B cell (primary cell): ENCODE measurements at regions not wholly inside any gene's neighbourhood (a gene's known extent, or its start where the extent isn't known, plus 50 kb on each side); places are given as distances from the start of the nearest gene placed in this dataset.
"Not testable (repeated sequence)": the region's sequence is repeated elsewhere in the genome, so short reads cannot be mapped to it uniquely, and the experiment has no call there.

Experiments used
- ATAC-seq: fragments of 200-7000 bp; cut with Tn5 transposase; one replicate; pipeline ENCODE4 v1.10.0; 2021; ENCODE audit warnings: low read depth, mild to moderate bottlenecking, moderate number of reproducible peaks, moderate library complexity
- CTCF ChIA-PET: fragments of 350-600 bp; sonication (Branson Sonifier 250); formaldehyde crosslinking; loops from one replicate; lab custom pipeline; 2021; ENCODE audit warnings: antibody characterized with exemption, inconsistent platforms; lab: Charles Lee
- POLR2A ChIA-PET: fragments of 350-600 bp; sonication (Branson Sonifier 250); formaldehyde crosslinking; loops from one replicate; lab custom pipeline; 2021; ENCODE audit warnings: antibody characterized with exemption; lab: Charles Lee
- DNase-seq: peaks from one replicate; pipeline ENCODE4 v3.0.0; 2013
- H2AFZ ChIP-seq: 2 replicates; pipeline ENCODE4 v1.6.1; 2012; ENCODE audit warnings: mild to moderate bottlenecking, low read depth, low read length; ENCODE audit not compliant: insufficient read depth, poor library complexity, severe bottlenecking
- H3K27ac ChIP-seq, 2 donors: 1 replicate in 1 of 2; 2 replicates in 1 of 2; pipeline ENCODE4 v1.5.1; 2012 to 2013; ENCODE audit warnings: low read length in 2 of 2, mild to moderate bottlenecking in 2 of 2, moderate library complexity in 1 of 2
- H3K27me3 ChIP-seq, 4 experiments: fragments of 200-600 bp in 1 of 4; sonication (generic) in 1 of 4; replicated peaks in 1 of 4; 1 replicate in 2 of 4; 2 replicates in 2 of 4; pipeline versions ENCODE4 v1.6.1 to v1.7.0; 2013 to 2016; ENCODE audit warnings: low read length in 3 of 4, mild to moderate bottlenecking in 2 of 4, mixed read lengths in 1 of 4, moderate library complexity in 1 of 4; ENCODE audit not compliant: insufficient read depth in 4 of 4, control insufficient read depth in 3 of 4; ENCODE audit errors: control extremely low read depth in 1 of 4
- H3K36me3 ChIP-seq, 2 experiments: replicated peaks in 1 of 2; 1 replicate in 1 of 2; 2 replicates in 1 of 2; pipeline versions ENCODE4 v1.6.1 to v1.7.1; 2013; ENCODE audit warnings: low read length in 1 of 2; ENCODE audit not compliant: insufficient read depth in 2 of 2, control insufficient read depth in 1 of 2; ENCODE audit errors: control extremely low read depth in 1 of 2, extremely low read depth in 1 of 2
- H3K4me1 ChIP-seq, 2 donors: fragments of 200-600 bp in 1 of 2; sonication (generic) in 1 of 2; 1 replicate in 1 of 2; 2 replicates in 1 of 2; pipeline versions ENCODE4 v1.5.1 to v1.6.1; 2013 to 2017; ENCODE audit warnings: low read length in 2 of 2; ENCODE audit not compliant: control insufficient read depth in 2 of 2, insufficient read depth in 2 of 2
- H3K4me2 ChIP-seq: replicated peaks from 2 replicates; pipeline ENCODE3; 2012; ENCODE audit warnings: mild to moderate bottlenecking, low read depth, low read length; ENCODE audit not compliant: poor library complexity, severe bottlenecking
- H3K4me3 ChIP-seq, 5 experiments: fragments of 200-600 bp in 1 of 5; sonication (generic) in 1 of 5; 1 replicate in 3 of 5; 2 replicates in 2 of 5; pipeline versions ENCODE4 v1.5.1 to v1.7.0; 2011 to 2016; ENCODE audit warnings: low read length in 4 of 5, mild to moderate bottlenecking in 4 of 5, low read depth in 2 of 5, control low read depth in 1 of 5, moderate library complexity in 1 of 5; ENCODE audit not compliant: insufficient read depth in 1 of 5; ENCODE audit errors: control extremely low read depth in 1 of 5, extremely low read depth in 1 of 5
- H3K79me2 ChIP-seq: fragments of 200-600 bp; sonication (generic); one replicate; pipeline ENCODE4 v1.6.0; 2016; ENCODE audit warnings: low read length; ENCODE audit not compliant: control insufficient read depth, insufficient read depth
- H3K9ac ChIP-seq: fragments of 200-600 bp; sonication (generic); 2 replicates; pipeline ENCODE4 v1.6.1; 2017; ENCODE audit warnings: mild to moderate bottlenecking, low read length, moderate library complexity
- H3K9me3 ChIP-seq, 3 donors: one replicate each; pipeline versions ENCODE4 v1.6.1 to v1.7.1; 2013; ENCODE audit warnings: low read length in 2 of 3; ENCODE audit not compliant: control insufficient read depth in 2 of 3, insufficient read depth in 1 of 3; ENCODE audit errors: control extremely low read depth in 1 of 3
- H4K20me1 ChIP-seq: 2 replicates; pipeline ENCODE4 v1.6.0; 2012; ENCODE audit warnings: mild to moderate bottlenecking, low read length; ENCODE audit not compliant: insufficient read depth, control insufficient read depth, poor library complexity, severe bottlenecking
- H3K27ac Mint-ChIP-seq: one replicate; pipeline ENCODE4 v1.8.0; 2021; ENCODE audit warnings: mixed read lengths
- H3K27me3 Mint-ChIP-seq: one replicate; pipeline ENCODE4 v1.8.0; 2021; ENCODE audit warnings: mixed read lengths
- H3K4me1 Mint-ChIP-seq: one replicate; pipeline ENCODE4 v1.8.0; 2021; ENCODE audit warnings: mixed read lengths
- H3K4me3 Mint-ChIP-seq: one replicate; pipeline ENCODE4 v1.8.0; 2021; ENCODE audit warnings: mixed read lengths
- H3K9me3 Mint-ChIP-seq: one replicate; pipeline ENCODE4 v1.8.0; 2022; ENCODE audit warnings: mixed read lengths; ENCODE audit not compliant: insufficient read depth
- CTCF ChIP-seq: fragments of 200-600 bp; IDR thresholded peaks from one replicate; pipeline ENCODE4 v1.8.0; 2022; ENCODE audit warnings: antibody characterized with exemption, mild to moderate bottlenecking
- EZH2 ChIP-seq: IDR thresholded peaks from 2 replicates; pipeline ENCODE4 v1.6.1; 2012; ENCODE audit warnings: borderline replicate concordance, low read depth, mild to moderate bottlenecking, moderate library complexity, low read length; ENCODE audit not compliant: insufficient read depth, poor library complexity, severe bottlenecking
- WGBS: methylation state at CpG from one replicate; pipeline ENCODE4 v1.1.5; 2013; ENCODE audit warnings: missing lambda C conversion rate; ENCODE audit not compliant: insufficient coverage; 5-methylcytosine and 5-hydroxymethylcytosine counted together
- intact Hi-C: fragments of 100-400 bp; cut with micrococcal nuclease; formaldehyde crosslinking; loops from one replicate; pipeline ENCODE4 v1.10.0; 2022

GRCh38 chr2:33909945-33910695 lies 311.0 kb upstream of the FAM98A start:
- H3K79me2 ChIP-seq: no peaks in the 10 kb centered on the region
- H3K27me3 ChIP-seq: no peaks in the 10 kb centered on the region
- peaks cover 0 to 4% (median 0%) of the 10 kb centered on the region in 3 donors for H3K9me3 ChIP-seq
- no peak overlapping the region for H3K4me2 ChIP-seq
- no peaks in the 10 kb centered on the region for H4K20me1 ChIP-seq
- H3K27me3 Mint-ChIP-seq: no peaks in the 10 kb centered on the region
- ATAC-seq (no peak), DNase-seq (no peak)
- H3K36me3 ChIP-seq: no peaks in the 10 kb centered on the region
- no peaks in the 10 kb centered on the region for H3K4me1 Mint-ChIP-seq
- H3K9ac ChIP-seq: no peak overlapping the region
- intact Hi-C loops: no loop called here
- no peak for TF ChIP-seq EZH2
- TF ChIP-seq CTCF: no peak
- CTCF ChIA-PET: no interaction called here
- no peak overlapping the region for H3K27ac Mint-ChIP-seq
- POLR2A ChIA-PET: no interaction called here
- no peaks in the 10 kb centered on the region for H3K4me1 ChIP-seq
- no peak overlapping the region for H3K4me3 Mint-ChIP-seq
- no peak overlapping the region for H3K4me3 ChIP-seq
- 92% methylated on average over 3 of the region's 8 CpGs for WGBS
- H2AFZ ChIP-seq: no peak overlapping the region
- H3K27ac ChIP-seq: no peak overlapping the region
- peaks cover 3% of the 10 kb centered on the region for H3K9me3 Mint-ChIP-seq

- ATAC-seq (no peak), DNase-seq (no peak)
- H3K79me2 ChIP-seq: no peaks in the 10 kb centered on the region
- ChIA-PET POLR2A (no interaction called here), CTCF (no interaction called here)
- no peak overlapping the region for H3K4me2 ChIP-seq
- Mint-ChIP-seq H3K4me1 (no peaks in the 10 kb centered on the region), H3K27me3 (no peaks in the 10 kb centered on the region), H3K9me3 (no peaks in the 10 kb centered on the region), H3K27ac (no peak overlapping the region), H3K4me3 (no peak overlapping the region)
- H4K20me1 ChIP-seq: no peaks in the 10 kb centered on the region
- no peak for TF ChIP-seq CTCF
- TF ChIP-seq EZH2: no peak
- no peak overlapping the region for H2AFZ ChIP-seq
- H3K27me3 ChIP-seq: no peaks in the 10 kb centered on the region
- WGBS: 80% methylated on average over 1 of the region's 2 CpGs
- H3K4me3 ChIP-seq: no peak overlapping the region
- intact Hi-C loops: no loop called here
- no peaks in the 10 kb centered on the region for H3K4me1 ChIP-seq
- peaks cover 0 to 8% (median 0%) of the 10 kb centered on the region in 3 donors for H3K9me3 ChIP-seq
- no peaks in the 10 kb centered on the region for H3K36me3 ChIP-seq
- H3K27ac ChIP-seq: no peak overlapping the region
- H3K9ac ChIP-seq: no peak overlapping the region
Measured at GRCh38 chr2:33907866-33908265, 308.8 kb upstream of the FAM98A start.

GRCh38 chr2:33906129-33906528 lies 307.0 kb upstream of the FAM98A start:
- H3K27me3 Mint-ChIP-seq, H2AFZ ChIP-seq, H3K9me3 Mint-ChIP-seq, H3K4me1 Mint-ChIP-seq, CTCF ChIA-PET, H3K4me3 ChIP-seq, intact Hi-C loops, H3K4me3 Mint-ChIP-seq, H3K4me1 ChIP-seq, H3K9me3 ChIP-seq, H3K27ac Mint-ChIP-seq, H4K20me1 ChIP-seq, H3K27me3 ChIP-seq, DNase-seq, H3K27ac ChIP-seq, H3K79me2 ChIP-seq, H3K4me2 ChIP-seq, H3K9ac ChIP-seq, H3K36me3 ChIP-seq, POLR2A ChIA-PET, ATAC-seq: not testable (repeated sequence)
- 100% methylated on average over 1 of the region's 1 CpG for WGBS
